Cardiac fibroblast (primary cell): ENCODE measurements at regions not wholly inside any gene's neighbourhood (a gene's known extent, or its start where the extent isn't known, plus 50 kb on each side); places are given as distances from the start of the nearest gene placed in this dataset.

Experiments
- DNase-seq, 2 donors: peaks; one replicate each; pipeline versions ENCODE4 v3.0.0 to v3.0.0-alpha.2; 2010; ENCODE audit warnings: low read depth in 2 of 2
- H3K4me3 ChIP-seq, 2 donors: replicated peaks in 1 of 2; 1 replicate in 1 of 2; 2 replicates in 1 of 2; pipeline ENCODE4 v1.5.1; 2011; ENCODE audit warnings: low read depth in 2 of 2, low read length in 2 of 2, mild to moderate bottlenecking in 2 of 2, moderate library complexity in 1 of 2
- TF ChIP-seq, protein P1 (sequence below): IDR thresholded peaks from one replicate; pipeline ENCODE4 v1.5.1; 2011; ENCODE audit warnings: low read depth, mild to moderate bottlenecking, low read length, inconsistent platforms

- TF ChIP-seq, protein P1, sequence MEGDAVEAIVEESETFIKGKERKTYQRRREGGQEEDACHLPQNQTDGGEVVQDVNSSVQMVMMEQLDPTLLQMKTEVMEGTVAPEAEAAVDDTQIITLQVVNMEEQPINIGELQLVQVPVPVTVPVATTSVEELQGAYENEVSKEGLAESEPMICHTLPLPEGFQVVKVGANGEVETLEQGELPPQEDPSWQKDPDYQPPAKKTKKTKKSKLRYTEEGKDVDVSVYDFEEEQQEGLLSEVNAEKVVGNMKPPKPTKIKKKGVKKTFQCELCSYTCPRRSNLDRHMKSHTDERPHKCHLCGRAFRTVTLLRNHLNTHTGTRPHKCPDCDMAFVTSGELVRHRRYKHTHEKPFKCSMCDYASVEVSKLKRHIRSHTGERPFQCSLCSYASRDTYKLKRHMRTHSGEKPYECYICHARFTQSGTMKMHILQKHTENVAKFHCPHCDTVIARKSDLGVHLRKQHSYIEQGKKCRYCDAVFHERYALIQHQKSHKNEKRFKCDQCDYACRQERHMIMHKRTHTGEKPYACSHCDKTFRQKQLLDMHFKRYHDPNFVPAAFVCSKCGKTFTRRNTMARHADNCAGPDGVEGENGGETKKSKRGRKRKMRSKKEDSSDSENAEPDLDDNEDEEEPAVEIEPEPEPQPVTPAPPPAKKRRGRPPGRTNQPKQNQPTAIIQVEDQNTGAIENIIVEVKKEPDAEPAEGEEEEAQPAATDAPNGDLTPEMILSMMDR, result no peak
- no peak for DNase-seq
- H3K4me3 ChIP-seq, result no peak overlapping the region
These were observed 534.4 kb upstream of the EPHA5 start for GRCh38 chr4:66204534-66205247.

DNA sequence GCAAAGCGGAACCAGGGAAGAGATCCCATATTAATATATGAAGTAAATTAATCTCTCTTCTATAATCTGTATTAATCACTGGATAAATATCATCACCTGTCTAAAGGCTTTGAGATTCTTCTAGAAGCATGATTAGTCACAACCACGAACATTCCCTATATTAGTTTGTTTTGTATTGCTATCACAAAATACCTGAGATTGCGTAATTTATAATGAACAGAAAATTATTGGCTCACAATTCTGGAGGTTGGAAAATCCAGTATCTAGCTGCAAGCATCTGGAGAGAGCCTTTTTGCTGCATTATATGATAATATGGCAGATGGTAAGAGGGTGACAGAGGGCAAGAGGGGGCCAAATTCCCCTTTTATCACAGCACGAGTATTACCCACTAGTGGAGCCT lies 532.6 kb upstream of the EPHA5 start:
- DNase-seq, result no peak
- TF ChIP-seq, protein P1, result no peak
- H3K4me3 ChIP-seq, result no peak overlapping the region

DNA sequence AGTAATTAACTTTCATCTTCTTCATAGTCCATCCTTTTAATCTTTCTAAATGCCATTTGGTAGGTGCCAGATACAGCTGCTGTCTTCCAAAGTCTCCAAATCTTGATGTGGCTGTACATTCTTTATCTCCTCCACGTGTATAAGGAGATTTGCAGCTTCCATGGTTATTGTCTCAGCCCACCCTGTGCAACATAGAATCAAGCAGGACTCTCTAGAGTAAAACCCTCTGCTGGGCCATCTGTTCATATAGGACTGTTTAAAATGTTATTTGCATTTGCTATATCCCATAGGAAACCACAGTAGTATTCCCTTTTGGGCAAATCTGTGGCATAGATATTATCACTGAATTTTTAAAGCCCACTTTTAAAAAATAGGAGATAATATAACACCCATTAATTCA lies 527.2 kb upstream of the EPHA5 start:
- H3K4me3 ChIP-seq, result no peak overlapping the region
- TF ChIP-seq, protein P1, result no peak
- no peak for DNase-seq

DNA sequence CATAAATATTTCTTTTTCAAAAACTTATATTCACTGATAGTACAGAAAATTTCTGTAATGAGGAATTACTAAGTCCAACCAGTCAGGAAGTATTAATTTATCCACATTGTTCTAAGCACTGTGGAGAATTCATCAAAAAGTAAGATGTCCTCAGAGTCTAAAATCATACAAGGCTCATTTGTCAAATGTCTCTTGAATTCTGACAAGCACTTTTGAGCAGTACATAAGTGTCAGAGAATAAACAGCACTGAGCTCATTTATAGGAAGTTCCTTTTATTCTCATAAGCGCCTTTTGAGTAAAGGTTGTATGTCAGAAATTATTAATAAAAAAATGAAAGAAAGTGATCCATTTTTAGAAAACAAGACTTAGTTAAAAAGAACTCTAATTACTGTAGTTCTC lies 523.2 kb upstream of the EPHA5 start:
- no peak for DNase-seq
- H3K4me3 ChIP-seq, result no peak overlapping the region
- TF ChIP-seq, protein P1, result no peak

DNA sequence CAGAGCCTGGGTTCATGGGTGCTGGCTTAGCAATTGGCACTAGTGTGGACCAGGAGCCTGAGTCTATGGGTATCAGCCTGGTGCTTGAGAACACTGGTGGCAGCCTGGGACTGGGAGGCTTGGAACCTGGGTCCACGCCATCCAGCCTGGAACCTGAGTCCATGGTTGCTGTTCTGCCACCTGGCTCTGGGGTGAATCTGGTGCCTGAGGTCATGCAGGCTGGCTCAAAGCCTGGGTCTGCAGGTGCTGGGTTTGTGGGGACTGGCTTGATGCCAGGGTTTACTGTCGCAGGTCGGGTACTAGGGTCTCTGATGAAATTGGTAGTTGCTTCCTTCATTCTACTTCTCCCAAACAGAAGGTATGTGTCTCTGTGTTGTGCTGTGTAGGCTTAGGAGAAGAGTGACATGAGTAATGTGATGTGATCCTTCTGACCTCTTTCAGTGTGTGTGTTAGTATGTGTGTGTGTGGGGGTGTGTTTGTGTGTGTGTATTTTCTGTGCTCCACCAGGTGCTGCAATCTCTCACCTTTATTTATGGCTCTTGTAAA lies 517.0 kb upstream of the EPHA5 start:
- no peak overlapping the region for H3K4me3 ChIP-seq
- TF ChIP-seq, protein P1, result no peak
- no peak for DNase-seq

- no peak overlapping the region for H3K4me3 ChIP-seq
- no peak for DNase-seq
- TF ChIP-seq, protein P1, result no peak
These were observed 515.8 kb upstream of the EPHA5 start for GRCh38 chr4:66186095-66186494.
